Lower leg skin (tissue), 3 donors: ENCODE measurements at regions not wholly inside any gene's neighbourhood (a gene's known extent, or its start where the extent isn't known, plus 50 kb on each side); places are given as distances from the start of the nearest gene placed in this dataset.

ENCODE experiments used
- CTCF ChIP-seq, 3 donors: fragments of 450-650 bp; IDR thresholded peaks; one replicate each; pipeline ENCODE4 v1.5.1; 2016; ENCODE audit warnings: antibody characterized with exemption in 3 of 3, mild to moderate bottlenecking in 3 of 3, moderate library complexity in 2 of 3
- POLR2A ChIP-seq, 2 donors: fragments of 450-650 bp; IDR thresholded peaks; one replicate each; pipeline ENCODE4 v1.6.1; 2016 to 2017; ENCODE audit warnings: antibody characterized with exemption in 2 of 2, mild to moderate bottlenecking in 1 of 2, moderate library complexity in 1 of 2

GRCh38 chrX:18017411-18017810 is 156.3 kb upstream of the RAI2 start:
- TF ChIP-seq CTCF (IDR thresholded peaks at IDR 0.05), result no peak
- TF ChIP-seq POLR2A (IDR thresholded peaks at IDR 0.05), result no peak
